Brain microvascular endothelial cell (primary cell): ENCODE measurements at regions not wholly inside any gene's neighbourhood (a gene's known extent, or its start where the extent isn't known, plus 50 kb on each side); places are given as distances from the start of the nearest gene placed in this dataset.
A peak's percentile ranks its signal among the peaks of the same experiment; 100 is the strongest.

Source experiments
- DNase-seq: peaks from one replicate; pipeline ENCODE4 v3.0.0-alpha.2; 2020
- H3K27ac ChIP-seq: fragments of 250-450 bp; sonication (Bioruptor Pico); 2 replicates; pipeline ENCODE4 v1.5.1; 2020; ENCODE audit warnings: mild to moderate bottlenecking, moderate library complexity
- H3K27me3 ChIP-seq: fragments of 250-450 bp; sonication (Bioruptor Pico); replicated peaks from 2 replicates; pipeline ENCODE4 v1.5.1; 2020; ENCODE audit warnings: mild to moderate bottlenecking
- H3K36me3 ChIP-seq: fragments of 250-450 bp; sonication (Bioruptor Pico); replicated peaks from 2 replicates; pipeline ENCODE4 v1.5.1; 2020; ENCODE audit warnings: mild to moderate bottlenecking
- H3K4me3 ChIP-seq: 2 replicates; pipeline ENCODE4 v1.5.1; 2011; ENCODE audit warnings: low read depth, mild to moderate bottlenecking, control low read depth, low read length, moderate library complexity
- CTCF ChIP-seq: IDR thresholded peaks from 2 replicates; pipeline ENCODE4 v1.5.1; 2011; ENCODE audit warnings: low read depth, mild to moderate bottlenecking, moderate library complexity, low read length, control low read depth, inconsistent platforms; ENCODE audit errors: missing control alignments
- in situ Hi-C: cut with HindIII; loops from 2 replicates; pipeline ENCODE4 v1.10.0; 2017; ENCODE audit warnings: low sequenced_read_pairs, low pct_ligation_motif_present

DNA sequence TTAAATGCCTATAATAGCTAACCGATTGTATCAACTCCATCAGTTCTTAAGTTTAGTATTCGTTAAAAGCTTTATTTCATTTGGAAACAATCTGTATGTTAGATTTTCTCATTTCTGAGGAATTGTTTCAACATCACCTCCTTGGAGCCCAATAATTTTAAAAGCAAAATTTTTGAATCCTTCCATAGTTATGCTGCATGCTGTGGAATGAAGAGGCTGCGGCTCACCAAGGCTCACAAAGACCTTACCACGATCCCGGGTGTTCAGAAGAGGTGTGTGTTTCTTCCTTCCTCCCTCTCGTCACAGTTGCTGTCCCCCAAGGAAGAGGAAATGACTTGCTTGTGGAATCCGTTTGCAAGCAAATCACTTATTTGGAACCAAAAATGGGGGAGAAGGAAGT is 143.8 kb downstream of the FGF1 start:
- H3K27me3 ChIP-seq, result no peaks in the 10 kb centered on the region
- TF ChIP-seq CTCF, result no peak
- H3K27ac ChIP-seq, result no peak overlapping the region
- DNase-seq, result no peak
- H3K36me3 ChIP-seq, result no peaks in the 10 kb centered on the region
- no peak overlapping the region for H3K4me3 ChIP-seq
- in situ Hi-C loops, result loop anchor here (5.0 to 25.0 kb wide), 3 partner anchors 50 to 377 kb away; no protein-coding TSS in a partner anchor

- DNase-seq, result peak; percentile 61
- TF ChIP-seq CTCF, result no peak
- no peaks in the 10 kb centered on the region for H3K36me3 ChIP-seq
- in situ Hi-C loops, result loop anchor here (5.0 to 25.0 kb wide), 3 partner anchors 49 to 376 kb away; no protein-coding TSS in a partner anchor
- H3K27me3 ChIP-seq, result no peaks in the 10 kb centered on the region
- H3K27ac ChIP-seq, result peak overlapping the region; percentile 16
- H3K4me3 ChIP-seq, result no peak overlapping the region
Observed at GRCh38 chr5:142540922-142541422, 144.9 kb downstream of the FGF1 start.

DNA sequence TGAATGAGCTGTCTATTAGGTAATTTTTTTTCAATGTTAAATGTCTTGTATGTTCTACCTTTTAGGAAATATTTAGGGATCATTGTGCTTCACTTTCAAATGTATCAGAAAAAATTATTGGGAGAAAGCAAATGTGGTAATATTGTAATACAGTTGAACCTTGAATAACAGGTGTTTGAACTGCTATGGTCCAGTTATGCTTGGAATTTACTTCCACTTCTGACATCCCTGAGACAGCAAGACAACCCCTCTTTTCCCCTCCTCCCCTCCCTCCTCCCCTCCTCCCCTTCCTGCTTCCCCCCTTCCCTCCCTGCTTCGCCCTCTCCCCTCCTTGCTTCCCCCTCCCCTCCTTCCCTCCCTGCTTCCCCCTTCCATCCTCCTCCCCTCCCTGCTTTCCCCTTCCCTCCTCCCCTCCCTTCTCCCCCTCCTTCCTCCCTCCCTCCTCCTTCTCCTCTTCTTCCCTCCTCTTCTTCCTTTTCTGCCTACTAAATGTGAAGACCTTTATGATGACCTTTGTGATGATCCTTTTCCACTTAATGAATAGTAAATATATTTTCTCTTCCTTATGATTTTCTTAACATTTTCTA is 146.6 kb downstream of the FGF1 start:
- no peak for DNase-seq
- H3K27me3 ChIP-seq, result no peaks in the 10 kb centered on the region
- H3K27ac ChIP-seq, result no peak overlapping the region
- TF ChIP-seq CTCF, result no peak
- H3K4me3 ChIP-seq, result no peak overlapping the region
- no peaks in the 10 kb centered on the region for H3K36me3 ChIP-seq
- in situ Hi-C loops, result loop anchor here (25.0 kb wide), 1 partner anchor 227 kb away; no protein-coding TSS in a partner anchor

- TF ChIP-seq CTCF, result no peak
- DNase-seq, result no peak
- no peaks in the 10 kb centered on the region for H3K36me3 ChIP-seq
- no peak overlapping the region for H3K4me3 ChIP-seq
- H3K27ac ChIP-seq, result no peak overlapping the region
- in situ Hi-C loops, result loop anchor here (25.0 kb wide), 1 partner anchor 226 kb away; no protein-coding TSS in a partner anchor
- H3K27me3 ChIP-seq, result no peaks in the 10 kb centered on the region
Observed at GRCh38 chr5:142537938-142538337, 148.0 kb downstream of the FGF1 start.

- in situ Hi-C loops, result loop anchor here (25.0 kb wide), 1 partner anchor 220 kb away; no protein-coding TSS in a partner anchor
- TF ChIP-seq CTCF, result no peak
- H3K36me3 ChIP-seq, result no peaks in the 10 kb centered on the region
- DNase-seq, result no peak
- H3K27me3 ChIP-seq, result no peaks in the 10 kb centered on the region
- no peak overlapping the region for H3K4me3 ChIP-seq
- H3K27ac ChIP-seq, result no peak overlapping the region
Observed at GRCh38 chr5:142532781-142533176, 153.1 kb downstream of the FGF1 start.
